Endodermal cell (in vitro differentiated cells): ENCODE measurements at regions not wholly inside any gene's neighbourhood (a gene's known extent, or its start where the extent isn't known, plus 50 kb on each side); places are given as distances from the start of the nearest gene placed in this dataset.
"Not testable (repeated sequence)": the region's sequence is repeated elsewhere in the genome, so short reads cannot be mapped to it uniquely, and the experiment has no call there.

Experiments used
- DNase-seq: peaks from one replicate; pipeline ENCODE4 v3.0.0-alpha.2; 2017
- H3K27ac ChIP-seq: 2 replicates; pipeline ENCODE4 v1.5.1; 2013; ENCODE audit warnings: mild to moderate bottlenecking, low read depth, low read length, moderate library complexity
- H3K27me3 ChIP-seq: 2 replicates; pipeline ENCODE4 v1.6.1; 2013; ENCODE audit warnings: mild to moderate bottlenecking, low read length, moderate library complexity; ENCODE audit not compliant: insufficient read depth, control insufficient read depth, poor library complexity, severe bottlenecking
- H3K36me3 ChIP-seq: 2 replicates; pipeline ENCODE4 v1.7.0; 2013; ENCODE audit warnings: mild to moderate bottlenecking, low read length, moderate library complexity; ENCODE audit not compliant: control insufficient read depth, insufficient read depth
- H3K4me1 ChIP-seq: one replicate; pipeline ENCODE4 v1.7.0; 2013; ENCODE audit warnings: low read length; ENCODE audit not compliant: control insufficient read depth, insufficient read depth
- H3K4me3 ChIP-seq: 2 replicates; pipeline ENCODE4 v1.5.1; 2013; ENCODE audit warnings: mild to moderate bottlenecking, low read length, moderate library complexity
- H3K9ac ChIP-seq: 2 replicates; pipeline ENCODE4 v1.6.1; 2013; ENCODE audit warnings: mild to moderate bottlenecking, low read length, moderate library complexity; ENCODE audit not compliant: poor library complexity, severe bottlenecking; ENCODE audit errors: extremely low read depth
- H3K9me3 ChIP-seq: 2 replicates; pipeline ENCODE4 v1.6.1; 2013; ENCODE audit warnings: mild to moderate bottlenecking, low read length, moderate library complexity; ENCODE audit not compliant: control insufficient read depth
- H3K27ac Mint-ChIP-seq: 2 replicates; pipeline ENCODE4 v1.8.0; 2020; ENCODE audit warnings: mixed read lengths
- H3K27me3 Mint-ChIP-seq: 2 replicates; pipeline ENCODE4 v1.8.0; 2021; ENCODE audit warnings: mild to moderate bottlenecking, mixed read lengths; ENCODE audit not compliant: insufficient read depth
- H3K36me3 Mint-ChIP-seq: 2 replicates; pipeline ENCODE4 v1.8.0; 2020; ENCODE audit warnings: low read depth, mixed read lengths
- H3K4me1 Mint-ChIP-seq: 2 replicates; pipeline ENCODE4 v1.8.0; 2020; ENCODE audit warnings: mixed read lengths
- H3K4me3 Mint-ChIP-seq: 2 replicates; pipeline ENCODE4 v1.8.0; 2020; ENCODE audit warnings: mild to moderate bottlenecking, moderate library complexity, mixed read lengths
- H3K9me3 Mint-ChIP-seq: 2 replicates; pipeline ENCODE4 v1.8.0; 2020; ENCODE audit warnings: mild to moderate bottlenecking, mixed read lengths
- CTCF ChIP-seq: fragments of 200-600 bp; sonication (generic); conservative IDR thresholded peaks from 2 replicates; pipeline ENCODE4 v1.5.0; 2021; ENCODE audit warnings: antibody characterized with exemption, mild to moderate bottlenecking
- WGBS, 2 experiments: methylation state at CpG; one replicate each; pipeline versions ENCODE4 v1.1.5 to v1.1.7; 2013; ENCODE audit warnings: missing lambda C conversion rate in 2 of 2, mixed read lengths in 1 of 2; ENCODE audit not compliant: insufficient coverage in 1 of 2, insufficient read length in 1 of 2; 5-methylcytosine and 5-hydroxymethylcytosine counted together

GRCh38 chr4:20159516-20159915 lies 92.2 kb upstream of the SLIT2 start:
- no peaks in the 10 kb centered on the region for H3K4me1 Mint-ChIP-seq
- DNase-seq, result no peak
- no peak overlapping the region for H3K4me3 Mint-ChIP-seq
- no peaks in the 10 kb centered on the region for H3K36me3 Mint-ChIP-seq
- no peak overlapping the region for H3K27ac Mint-ChIP-seq
- no peaks in the 10 kb centered on the region for H3K27me3 Mint-ChIP-seq
- Histone ChIP-seq H3K4me1 (no peaks in the 10 kb centered on the region), H3K27me3 (no peaks in the 10 kb centered on the region), H3K9me3 (no peaks in the 10 kb centered on the region), H3K4me3 (no peak overlapping the region), H3K9ac (no peak overlapping the region), H3K27ac (no peak overlapping the region), H3K36me3 (no peaks in the 10 kb centered on the region)
- no peak for TF ChIP-seq CTCF
- 82 to 100% methylated on average over 1 to 2 of the region's 2 CpGs for WGBS, 2 experiments
- no peaks in the 10 kb centered on the region for H3K9me3 Mint-ChIP-seq

- Histone ChIP-seq H3K36me3 (no peaks in the 10 kb centered on the region), H3K9me3 (no peaks in the 10 kb centered on the region), H3K27ac (no peak overlapping the region), H3K4me3 (no peak overlapping the region), H3K27me3 (no peaks in the 10 kb centered on the region), H3K4me1 (no peaks in the 10 kb centered on the region), H3K9ac (no peak overlapping the region)
- WGBS, 2 experiments, result 100% methylated on average over 1 of the region's 2 CpGs; no CpG with 5 or more reads in 1 of the 2 experiments
- H3K27me3 Mint-ChIP-seq, result no peaks in the 10 kb centered on the region
- H3K9me3 Mint-ChIP-seq, result no peaks in the 10 kb centered on the region
- no peaks in the 10 kb centered on the region for H3K4me1 Mint-ChIP-seq
- TF ChIP-seq CTCF, result no peak
- H3K36me3 Mint-ChIP-seq, result no peaks in the 10 kb centered on the region
- DNase-seq, result no peak
- no peak overlapping the region for H3K4me3 Mint-ChIP-seq
- no peak overlapping the region for H3K27ac Mint-ChIP-seq
These were observed 93.5 kb upstream of the SLIT2 start for GRCh38 chr4:20158195-20158594.

- no peak for TF ChIP-seq CTCF
- no peaks in the 10 kb centered on the region for H3K9me3 Mint-ChIP-seq
- no peaks in the 10 kb centered on the region for H3K27me3 ChIP-seq
- H3K9me3 ChIP-seq, result no peaks in the 10 kb centered on the region
- H3K4me1 ChIP-seq, result no peaks in the 10 kb centered on the region
- H3K27me3 Mint-ChIP-seq, result no peaks in the 10 kb centered on the region
- H3K4me3 Mint-ChIP-seq, result no peak overlapping the region
- H3K9ac ChIP-seq, result no peak overlapping the region
- H3K4me3 ChIP-seq, result no peak overlapping the region
- no peak overlapping the region for H3K27ac Mint-ChIP-seq
- WGBS, 2 experiments, result 83 to 88% methylated on average over 1 to 2 of the region's 2 CpGs
- H3K36me3 ChIP-seq, result no peaks in the 10 kb centered on the region
- DNase-seq, result no peak
- no peaks in the 10 kb centered on the region for H3K4me1 Mint-ChIP-seq
- no peaks in the 10 kb centered on the region for H3K36me3 Mint-ChIP-seq
- no peak overlapping the region for H3K27ac ChIP-seq
These were observed 100.3 kb upstream of the SLIT2 start for GRCh38 chr4:20151436-20151835.

GRCh38 chr4:20149143-20149542 lies 102.6 kb upstream of the SLIT2 start:
- not testable (repeated sequence) for H3K36me3 ChIP-seq, H3K27me3 Mint-ChIP-seq, H3K27ac Mint-ChIP-seq, DNase-seq, H3K4me3 Mint-ChIP-seq, H3K4me1 ChIP-seq, H3K9ac ChIP-seq, H3K36me3 Mint-ChIP-seq, H3K9me3 ChIP-seq, H3K27me3 ChIP-seq, H3K4me3 ChIP-seq, H3K4me1 Mint-ChIP-seq, H3K27ac ChIP-seq
- peaks cover 13% of the 10 kb centered on the region for H3K9me3 Mint-ChIP-seq
- no CpG with 5 or more reads among the region's 3 CpGs for WGBS, 2 experiments
